Smooth muscle cell (in vitro differentiated cells): ENCODE measurements at regions not wholly inside any gene's neighbourhood (a gene's known extent, or its start where the extent isn't known, plus 50 kb on each side); places are given as distances from the start of the nearest gene placed in this dataset.

Source experiments
- DNase-seq: peaks from one replicate; lab custom pipeline; 2025; ENCODE audit not compliant: unreplicated experiment; lab: John Stamatoyannopoulos, UW
- H2AFZ ChIP-seq: fragments of 200-600 bp; sonication (generic); 2 replicates; pipeline ENCODE4 v1.6.0; 2016; ENCODE audit warnings: antibody characterized with exemption, low read depth, mild to moderate bottlenecking
- H3F3A ChIP-seq: fragments of 200-600 bp; sonication (generic); 2 replicates; pipeline ENCODE4 v1.6.0; 2017; ENCODE audit warnings: antibody characterized with exemption, low read depth
- H3K27ac ChIP-seq: fragments of 200-600 bp; sonication (generic); 2 replicates; pipeline ENCODE4 v1.5.1; 2016; ENCODE audit warnings: low read depth, mild to moderate bottlenecking
- H3K27me3 ChIP-seq: fragments of 200-600 bp; sonication (generic); 2 replicates; pipeline ENCODE4 v1.6.1; 2016; ENCODE audit warnings: low read depth, mild to moderate bottlenecking
- H3K36me3 ChIP-seq: fragments of 200-600 bp; sonication (generic); 2 replicates; pipeline ENCODE4 v1.5.1; 2016; ENCODE audit warnings: low read depth
- H3K4me1 ChIP-seq: fragments of 200-600 bp; sonication (generic); 2 replicates; pipeline ENCODE4 v1.5.1; 2016; ENCODE audit warnings: low read depth
- H3K4me2 ChIP-seq: fragments of 200-600 bp; sonication (generic); 2 replicates; pipeline ENCODE4 v1.6.0; 2016; ENCODE audit warnings: mild to moderate bottlenecking
- H3K4me3 ChIP-seq: fragments of 200-600 bp; sonication (generic); 2 replicates; pipeline ENCODE4 v1.5.1; 2016; ENCODE audit warnings: mild to moderate bottlenecking
- H3K79me2 ChIP-seq: fragments of 200-600 bp; sonication (generic); 2 replicates; pipeline ENCODE4 v1.6.0; 2016; ENCODE audit warnings: low read depth, mild to moderate bottlenecking
- H3K9ac ChIP-seq: fragments of 200-600 bp; sonication (generic); 2 replicates; pipeline ENCODE4 v1.6.0; 2016; ENCODE audit warnings: low read depth
- H3K9me3 ChIP-seq: fragments of 200-600 bp; sonication (generic); replicated peaks from 2 replicates; pipeline ENCODE4 v1.5.1; 2016; ENCODE audit warnings: low read depth
- H4K20me1 ChIP-seq: fragments of 200-600 bp; sonication (generic); 2 replicates; pipeline ENCODE4 v1.6.0; 2016; ENCODE audit warnings: low read depth
- WGBS: methylation state at CpG from one replicate; pipeline ENCODE4 v1.1.7; 2016; ENCODE audit warnings: low lambda C conversion rate; 5-methylcytosine and 5-hydroxymethylcytosine counted together
- TF ChIP-seq, protein P1 (sequence below): fragments of 200-600 bp; sonication (generic); IDR thresholded peaks from 2 replicates; pipeline ENCODE4 v1.5.1; 2017; ENCODE audit warnings: borderline replicate concordance, mild to moderate bottlenecking, antibody characterized with exemption; ENCODE audit not compliant: insufficient read depth, poor library complexity, severe bottlenecking

DNA sequence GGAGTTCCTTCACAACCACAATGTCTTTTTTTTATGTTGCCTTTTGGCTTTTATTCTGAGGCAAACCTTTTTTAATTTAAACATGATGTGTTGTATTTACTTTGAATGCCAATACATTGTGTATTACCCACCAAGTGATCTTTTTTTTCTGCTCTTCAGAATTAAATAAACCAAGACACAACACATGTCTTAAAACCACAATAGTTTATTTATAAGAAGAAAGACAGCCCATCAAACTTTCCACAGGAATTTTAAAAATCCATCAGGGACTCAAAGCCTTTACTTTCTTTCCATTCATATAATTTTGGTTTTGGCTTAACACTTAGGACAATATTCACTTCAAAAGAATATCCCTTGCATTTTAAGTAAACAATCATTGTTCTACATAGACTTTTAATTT, 321.8 kb upstream of the MEF2C start:
- Histone ChIP-seq H3K9me3 (peaks cover 2% of the 10 kb centered on the region), H3F3A (no peaks in the 10 kb centered on the region), H3K27me3 (no peaks in the 10 kb centered on the region), H2AFZ (no peak overlapping the region), H3K27ac (no peak overlapping the region), H3K9ac (no peak overlapping the region), H3K4me2 (no peak overlapping the region), H3K4me3 (no peak overlapping the region), H4K20me1 (no peaks in the 10 kb centered on the region), H3K79me2 (no peaks in the 10 kb centered on the region), H3K4me1 (no peaks in the 10 kb centered on the region), H3K36me3 (no peaks in the 10 kb centered on the region)
- TF ChIP-seq, protein P1, sequence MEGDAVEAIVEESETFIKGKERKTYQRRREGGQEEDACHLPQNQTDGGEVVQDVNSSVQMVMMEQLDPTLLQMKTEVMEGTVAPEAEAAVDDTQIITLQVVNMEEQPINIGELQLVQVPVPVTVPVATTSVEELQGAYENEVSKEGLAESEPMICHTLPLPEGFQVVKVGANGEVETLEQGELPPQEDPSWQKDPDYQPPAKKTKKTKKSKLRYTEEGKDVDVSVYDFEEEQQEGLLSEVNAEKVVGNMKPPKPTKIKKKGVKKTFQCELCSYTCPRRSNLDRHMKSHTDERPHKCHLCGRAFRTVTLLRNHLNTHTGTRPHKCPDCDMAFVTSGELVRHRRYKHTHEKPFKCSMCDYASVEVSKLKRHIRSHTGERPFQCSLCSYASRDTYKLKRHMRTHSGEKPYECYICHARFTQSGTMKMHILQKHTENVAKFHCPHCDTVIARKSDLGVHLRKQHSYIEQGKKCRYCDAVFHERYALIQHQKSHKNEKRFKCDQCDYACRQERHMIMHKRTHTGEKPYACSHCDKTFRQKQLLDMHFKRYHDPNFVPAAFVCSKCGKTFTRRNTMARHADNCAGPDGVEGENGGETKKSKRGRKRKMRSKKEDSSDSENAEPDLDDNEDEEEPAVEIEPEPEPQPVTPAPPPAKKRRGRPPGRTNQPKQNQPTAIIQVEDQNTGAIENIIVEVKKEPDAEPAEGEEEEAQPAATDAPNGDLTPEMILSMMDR, result no peak
- DNase-seq, result no peak

GRCh38 chr5:89203611-89204010, 320.6 kb upstream of the MEF2C start:
- TF ChIP-seq, protein P1, result no peak
- Histone ChIP-seq H3K9me3 (peaks cover 5% of the 10 kb centered on the region), H3F3A (no peaks in the 10 kb centered on the region), H3K4me3 (no peak overlapping the region), H3K79me2 (no peaks in the 10 kb centered on the region), H3K27ac (no peak overlapping the region), H2AFZ (no peak overlapping the region), H3K9ac (no peak overlapping the region), H3K27me3 (no peaks in the 10 kb centered on the region), H3K36me3 (peaks cover 4% of the 10 kb centered on the region), H4K20me1 (no peaks in the 10 kb centered on the region), H3K4me1 (no peaks in the 10 kb centered on the region), H3K4me2 (no peak overlapping the region)
- no peak for DNase-seq
- WGBS, result 91% methylated on average over 2 of the region's 2 CpGs

- 54% methylated on average over 2 of the region's 2 CpGs for WGBS
- Histone ChIP-seq H3K9ac (no peak overlapping the region), H3K9me3 (peaks cover 8% of the 10 kb centered on the region), H3K79me2 (no peaks in the 10 kb centered on the region), H3K4me2 (no peak overlapping the region), H2AFZ (no peak overlapping the region), H3K36me3 (peaks cover 4% of the 10 kb centered on the region), H3K4me3 (no peak overlapping the region), H3K4me1 (no peaks in the 10 kb centered on the region), H4K20me1 (no peaks in the 10 kb centered on the region), H3F3A (no peaks in the 10 kb centered on the region), H3K27ac (no peak overlapping the region), H3K27me3 (no peaks in the 10 kb centered on the region)
- DNase-seq, result no peak
- TF ChIP-seq, protein P1, result no peak
These were observed 317.9 kb upstream of the MEF2C start for GRCh38 chr5:89200899-89201298.

- TF ChIP-seq, protein P1, result no peak
- Histone ChIP-seq H3K27ac (no peak overlapping the region), H3F3A (no peaks in the 10 kb centered on the region), H3K36me3 (peaks cover 4% of the 10 kb centered on the region), H3K9me3 (peaks cover 8% of the 10 kb centered on the region), H4K20me1 (no peaks in the 10 kb centered on the region), H3K4me1 (no peaks in the 10 kb centered on the region), H3K79me2 (no peaks in the 10 kb centered on the region), H2AFZ (no peak overlapping the region), H3K27me3 (no peaks in the 10 kb centered on the region), H3K9ac (no peak overlapping the region), H3K4me3 (no peak overlapping the region), H3K4me2 (no peak overlapping the region)
- 85% methylated on average over 2 of the region's 2 CpGs for WGBS
- DNase-seq, result no peak
These were observed 316.3 kb upstream of the MEF2C start for GRCh38 chr5:89199306-89199705.
